Common myeloid progenitor, CD34-positive (primary cell): ENCODE measurements at regions not wholly inside any gene's neighbourhood (a gene's known extent, or its start where the extent isn't known, plus 50 kb on each side); places are given as distances from the start of the nearest gene placed in this dataset.

Experiments used
- CTCF ChIA-PET: fragments of 350-600 bp; sonication (Branson Sonifier 250); formaldehyde crosslinking; loops from one replicate; lab custom pipeline; 2021; ENCODE audit warnings: antibody characterized with exemption; lab: Charles Lee
- POLR2A ChIA-PET: fragments of 350-600 bp; sonication (Branson Sonifier 250); formaldehyde crosslinking; loops from one replicate; lab custom pipeline; 2021; ENCODE audit warnings: antibody characterized with exemption; lab: Charles Lee
- DNase-seq, 3 donors: peaks; one replicate each; pipeline versions ENCODE4 v3.0.0 to v3.0.0-alpha.2; 2013
- H3K27ac ChIP-seq, 2 experiments: 1 replicate in 1 of 2; 2 replicates in 1 of 2; pipeline ENCODE4 v1.7.0; 2013; ENCODE audit warnings: inconsistent platforms in 2 of 2, low read length in 2 of 2, mild to moderate bottlenecking in 2 of 2, low read depth in 1 of 2, moderate library complexity in 1 of 2; ENCODE audit not compliant: severe bottlenecking in 2 of 2, insufficient read depth in 1 of 2, poor library complexity in 1 of 2
- H3K27me3 ChIP-seq, 5 experiments: replicated peaks in 2 of 5; 1 replicate in 3 of 5; 2 replicates in 2 of 5; pipeline versions ENCODE4 v1.6.1 to v1.7.0; 2013; ENCODE audit warnings: low read length in 4 of 5, mild to moderate bottlenecking in 2 of 5, moderate library complexity in 2 of 5, inconsistent platforms in 1 of 5; ENCODE audit not compliant: insufficient read depth in 5 of 5, control insufficient read depth in 4 of 5
- H3K36me3 ChIP-seq, 4 experiments: 1 replicate in 2 of 4; 2 replicates in 2 of 4; pipeline versions ENCODE4 v1.6.1 to v1.7.0; 2013; ENCODE audit warnings: low read length in 3 of 4, control low read depth in 1 of 4, mild to moderate bottlenecking in 1 of 4; ENCODE audit not compliant: control insufficient read depth in 4 of 4, insufficient read depth in 4 of 4
- H3K4me1 ChIP-seq, 4 experiments: 1 replicate in 3 of 4; 2 replicates in 1 of 4; pipeline versions ENCODE4 v1.6.1 to v1.7.1; 2013; ENCODE audit warnings: low read length in 3 of 4, mild to moderate bottlenecking in 3 of 4, control low read depth in 1 of 4, inconsistent platforms in 1 of 4, moderate library complexity in 1 of 4; ENCODE audit not compliant: control insufficient read depth in 4 of 4, insufficient read depth in 4 of 4; ENCODE audit errors: control extremely low read depth in 1 of 4
- H3K4me3 ChIP-seq, 7 experiments: 1 replicate in 4 of 7; 2 replicates in 3 of 7; pipeline versions ENCODE4 v1.5.1 to v1.7.0; 2013; ENCODE audit warnings: mild to moderate bottlenecking in 7 of 7, low read length in 6 of 7, moderate library complexity in 6 of 7, inconsistent platforms in 2 of 7, low read depth in 2 of 7, control low read depth in 1 of 7; ENCODE audit not compliant: insufficient read depth in 4 of 7, control insufficient read depth in 1 of 7; ENCODE audit errors: extremely low read depth in 1 of 7
- H3K9me3 ChIP-seq, 5 experiments: 1 replicate in 4 of 5; 2 replicates in 1 of 5; pipeline versions ENCODE4 v1.6.1 to v1.7.1; 2013; ENCODE audit warnings: low read length in 4 of 5, mild to moderate bottlenecking in 2 of 5, inconsistent platforms in 1 of 5, low read depth in 1 of 5, moderate library complexity in 1 of 5; ENCODE audit not compliant: control insufficient read depth in 4 of 5, insufficient read depth in 2 of 5; ENCODE audit errors: control extremely low read depth in 1 of 5
- WGBS: methylation state at CpG from one replicate; pipeline ENCODE4 v1.1.5; 2013; ENCODE audit not compliant: insufficient coverage; 5-methylcytosine and 5-hydroxymethylcytosine counted together

GRCh38 chr3:164550857-164551256 is 527.4 kb downstream of the SI start:
- no peaks in the 10 kb centered on the region for H3K4me1 ChIP-seq
- H3K27ac ChIP-seq: no peak overlapping the region
- CTCF ChIA-PET: no interaction called here
- no peaks in the 10 kb centered on the region for H3K27me3 ChIP-seq
- no peaks in the 10 kb centered on the region for H3K36me3 ChIP-seq
- no peaks in the 10 kb centered on the region for H3K9me3 ChIP-seq
- DNase-seq: no peak
- POLR2A ChIA-PET: no interaction called here
- no peak overlapping the region for H3K4me3 ChIP-seq

GRCh38 chr3:164539215-164539614 is 539.1 kb downstream of the SI start:
- DNase-seq: no peak
- WGBS: 95% methylated on average over 2 of the region's 2 CpGs

GRCh38 chr3:164537485-164537884 is 540.8 kb downstream of the SI start:
- CTCF ChIA-PET: no interaction called here
- Histone ChIP-seq H3K27me3 (no peaks in the 10 kb centered on the region), H3K4me1 (no peaks in the 10 kb centered on the region), H3K9me3 (no peaks in the 10 kb centered on the region), H3K36me3 (no peaks in the 10 kb centered on the region), H3K4me3 (no peak overlapping the region), H3K27ac (no peak overlapping the region)
- POLR2A ChIA-PET: no interaction called here
- no peak for DNase-seq

More at GRCh38 chr3:164539215-164539614, 539.1 kb downstream of the SI start:
- H3K27ac ChIP-seq: no peak overlapping the region
- no peak overlapping the region for H3K4me3 ChIP-seq
- CTCF ChIA-PET: no interaction called here
- H3K36me3 ChIP-seq: no peaks in the 10 kb centered on the region
- POLR2A ChIA-PET: no interaction called here
- H3K9me3 ChIP-seq: no peaks in the 10 kb centered on the region
- H3K27me3 ChIP-seq: no peaks in the 10 kb centered on the region
- H3K4me1 ChIP-seq: no peaks in the 10 kb centered on the region

- POLR2A ChIA-PET: no interaction called here
- no peak for DNase-seq
- H3K4me3 ChIP-seq: no peak overlapping the region
Observed at GRCh38 chr3:164533275-164533674, 545.0 kb downstream of the SI start.

GRCh38 chr3:164526250-164526649 is 552.0 kb downstream of the SI start:
- DNase-seq: no peak
- H3K4me3 ChIP-seq: no peak overlapping the region
- no peak overlapping the region for H3K27ac ChIP-seq
- peaks cover 0 to 9% (median 0%) of the 10 kb centered on the region in 5 experiments for H3K9me3 ChIP-seq
- H3K36me3 ChIP-seq: no peaks in the 10 kb centered on the region
- no peaks in the 10 kb centered on the region for H3K4me1 ChIP-seq
- no peaks in the 10 kb centered on the region for H3K27me3 ChIP-seq
- ChIA-PET CTCF (no interaction called here), POLR2A (no interaction called here)
- 40% methylated on average over 1 of the region's 2 CpGs for WGBS

More at GRCh38 chr3:164533275-164533674, 545.0 kb downstream of the SI start:
- Histone ChIP-seq H3K9me3 (no peaks in the 10 kb centered on the region), H3K36me3 (no peaks in the 10 kb centered on the region), H3K4me1 (no peaks in the 10 kb centered on the region), H3K27ac (no peak overlapping the region), H3K27me3 (no peaks in the 10 kb centered on the region)
- no CpG with 5 or more reads among the region's 3 CpGs for WGBS
- CTCF ChIA-PET: no interaction called here

GRCh38 chr3:164524201-164524600 is 554.1 kb downstream of the SI start:
- POLR2A ChIA-PET: no interaction called here
- CTCF ChIA-PET: no interaction called here
- peaks cover 0 to 11% (median 0%) of the 10 kb centered on the region in 5 experiments for H3K9me3 ChIP-seq
- H3K4me1 ChIP-seq: no peaks in the 10 kb centered on the region
- H3K36me3 ChIP-seq: no peaks in the 10 kb centered on the region
- no peak overlapping the region for H3K27ac ChIP-seq
- DNase-seq: no peak
- no peaks in the 10 kb centered on the region for H3K27me3 ChIP-seq
- H3K4me3 ChIP-seq: no peak overlapping the region

GRCh38 chr3:164522073-164522763 is 556.1 kb downstream of the SI start:
- no peak for DNase-seq
- H3K4me1 ChIP-seq: no peaks in the 10 kb centered on the region
- H3K36me3 ChIP-seq: no peaks in the 10 kb centered on the region
- ChIA-PET POLR2A (no interaction called here), CTCF (no interaction called here)
- H3K27ac ChIP-seq: no peak overlapping the region
- no peaks in the 10 kb centered on the region for H3K27me3 ChIP-seq
- peaks cover 0 to 11% (median 0%) of the 10 kb centered on the region in 5 experiments for H3K9me3 ChIP-seq
- H3K4me3 ChIP-seq: no peak overlapping the region
- 86% methylated on average over 3 of the region's 6 CpGs for WGBS
